ENCODE measurements at regions not wholly inside any gene's neighbourhood (a gene's known extent, or its start where the extent isn't known, plus 50 kb on each side); places are given as distances from the start of the nearest gene placed in this dataset.
"Not testable (repeated sequence)": the region's sequence is repeated elsewhere in the genome, so short reads cannot be mapped to it uniquely, and the experiment has no call there.

GRCh38 chr5:40108764-40109390 lies 570.8 kb upstream of the PTGER4 start:
- H2BK5ac ChIP-seq (ENCODE audit: insufficient read length, low read length); H3K79me1 ChIP-seq (ENCODE audit: insufficient read depth, low read depth, low read length, poor library complexity, severe bottlenecking); H3K27me3 ChIP-seq (ENCODE audit: insufficient read depth, low read length); H3K18ac ChIP-seq (ENCODE audit: insufficient read length, low read depth, low read length); H3K27ac Mint-ChIP-seq; H4K5ac ChIP-seq (ENCODE audit: insufficient read length, low read depth, low read length); H2BK12ac ChIP-seq (ENCODE audit: insufficient read length, low read depth, low read length); H3K9me3 ChIP-seq (ENCODE audit: control insufficient read depth, low read depth, low read length); H2AFZ ChIP-seq (ENCODE audit: low read length); H2BK20ac ChIP-seq (ENCODE audit: low read depth, low read length, poor library complexity, severe bottlenecking); H3K27me3 Mint-ChIP-seq (ENCODE audit: low read depth); H3K4ac ChIP-seq (ENCODE audit: low read depth, low read length); H3K79me2 ChIP-seq (ENCODE audit: insufficient read depth, low read length); H3K23me2 ChIP-seq (ENCODE audit: insufficient read length, low read depth, low read length, poor library complexity, severe bottlenecking); H3K56ac ChIP-seq (ENCODE audit: insufficient read length, low read depth, low read length); H3K9ac ChIP-seq (ENCODE audit: extremely low read depth, insufficient read length, low read length); H3T11ph ChIP-seq (ENCODE audit: low read length); DNase-seq; H2BK120ac ChIP-seq (ENCODE audit: low read depth, low read length, poor library complexity, severe bottlenecking); H3K14ac ChIP-seq (ENCODE audit: insufficient read depth, low read length); H4K8ac ChIP-seq (replicated peaks; ENCODE audit: insufficient read length, low read depth, low read length); H4K20me1 ChIP-seq (ENCODE audit: control insufficient read depth, insufficient read depth, insufficient read length); H3K4me3 Mint-ChIP-seq; H2BK15ac ChIP-seq (ENCODE audit: low read depth, low read length); H3K4me2 ChIP-seq (ENCODE audit: insufficient read depth, insufficient read length, low read length); H4K91ac ChIP-seq (ENCODE audit: insufficient read length, low read depth, low read length); H3K27ac ChIP-seq (ENCODE audit: insufficient read length, low read depth, low read length); H3K4me1 ChIP-seq (ENCODE audit: insufficient read depth, low read length); H2AK5ac ChIP-seq (ENCODE audit: insufficient read length, low read length); H3K23ac ChIP-seq (ENCODE audit: insufficient read length, low read depth, low read length); H3K4me1 Mint-ChIP-seq: not testable (repeated sequence)
- Mint-ChIP-seq H3K36me3 (ENCODE audit: insufficient read depth in 1 of 3, low read depth in 3 of 3) (peaks cover 8 to 25% (median 18%) of the 10 kb centered on the region in 3 experiments), H3K9me3 (peaks cover 15 to 31% of the 10 kb centered on the region in 2 experiments)
- no CpG with 5 or more reads among the region's 3 CpGs for whole genome bisulfite sequencing (ENCODE audit: extremely low coverage, insufficient read length, low lambda C conversion rate)

- H3K79me1 ChIP-seq (ENCODE audit: insufficient read depth, low read depth, low read length, poor library complexity, severe bottlenecking); H2BK120ac ChIP-seq (ENCODE audit: low read depth, low read length, poor library complexity, severe bottlenecking); H3K79me2 ChIP-seq (ENCODE audit: insufficient read depth, low read length); H4K8ac ChIP-seq (replicated peaks; ENCODE audit: insufficient read length, low read depth, low read length); H3K23ac ChIP-seq (ENCODE audit: insufficient read length, low read depth, low read length); H3K9ac ChIP-seq (ENCODE audit: extremely low read depth, insufficient read length, low read length); H3K27me3 Mint-ChIP-seq (ENCODE audit: low read depth); H3K27me3 ChIP-seq (ENCODE audit: insufficient read depth, low read length); H3K27ac ChIP-seq (ENCODE audit: insufficient read length, low read depth, low read length); H3K14ac ChIP-seq (ENCODE audit: insufficient read depth, low read length); H4K91ac ChIP-seq (ENCODE audit: insufficient read length, low read depth, low read length); H4K5ac ChIP-seq (ENCODE audit: insufficient read length, low read depth, low read length); DNase-seq; H2BK5ac ChIP-seq (ENCODE audit: insufficient read length, low read length); H3K9me3 ChIP-seq (ENCODE audit: control insufficient read depth, low read depth, low read length); H3K56ac ChIP-seq (ENCODE audit: insufficient read length, low read depth, low read length); H3K18ac ChIP-seq (ENCODE audit: insufficient read length, low read depth, low read length); H2BK15ac ChIP-seq (ENCODE audit: low read depth, low read length); H2AK5ac ChIP-seq (ENCODE audit: insufficient read length, low read length); H3K4me1 ChIP-seq (ENCODE audit: insufficient read depth, low read length); H3K4me2 ChIP-seq (ENCODE audit: insufficient read depth, insufficient read length, low read length); H2AFZ ChIP-seq (ENCODE audit: low read length); H3K4ac ChIP-seq (ENCODE audit: low read depth, low read length); H2BK20ac ChIP-seq (ENCODE audit: low read depth, low read length, poor library complexity, severe bottlenecking); H3K4me1 Mint-ChIP-seq; H3T11ph ChIP-seq (ENCODE audit: low read length); H2BK12ac ChIP-seq (ENCODE audit: insufficient read length, low read depth, low read length); H3K23me2 ChIP-seq (ENCODE audit: insufficient read length, low read depth, low read length, poor library complexity, severe bottlenecking); H3K4me3 Mint-ChIP-seq; H4K20me1 ChIP-seq (ENCODE audit: control insufficient read depth, insufficient read depth, insufficient read length); H3K27ac Mint-ChIP-seq: not testable (repeated sequence)
- H3K9me3 Mint-ChIP-seq: peaks cover 22 to 34% of the 10 kb centered on the region in 2 experiments
- H3K36me3 Mint-ChIP-seq (ENCODE audit: insufficient read depth in 1 of 3, low read depth in 3 of 3): peaks cover 12 to 30% (median 26%) of the 10 kb centered on the region in 3 experiments
- WGBS (ENCODE audit: extremely low coverage, insufficient read length, low lambda C conversion rate): no CpG with 5 or more reads among the region's 4 CpGs
These were observed 571.9 kb upstream of the PTGER4 start for GRCh38 chr5:40107786-40108185.

Data from H9 (cell line).